IPS-15b (cell line): ENCODE measurements at regions not wholly inside any gene's neighbourhood (a gene's known extent, or its start where the extent isn't known, plus 50 kb on each side); places are given as distances from the start of the nearest gene placed in this dataset.

Experiments
- H3K27me3 ChIP-seq: one replicate; pipeline ENCODE4 v1.6.1; 2013; ENCODE audit warnings: low read length; ENCODE audit not compliant: control insufficient read depth, insufficient read depth
- H3K36me3 ChIP-seq: one replicate; pipeline ENCODE4 v1.6.1; 2013; ENCODE audit warnings: low read length; ENCODE audit not compliant: control insufficient read depth, insufficient read depth
- H3K4me1 ChIP-seq: one replicate; pipeline ENCODE4 v1.6.1; 2013; ENCODE audit warnings: mild to moderate bottlenecking, low read length; ENCODE audit not compliant: control insufficient read depth, insufficient read depth
- H3K4me3 ChIP-seq: one replicate; pipeline ENCODE4 v1.5.1; 2013; ENCODE audit warnings: low read depth, low read length
- H3K9ac ChIP-seq: one replicate; pipeline ENCODE4 v1.6.1; 2013; ENCODE audit warnings: low read depth, mild to moderate bottlenecking, low read length
- H3K9me3 ChIP-seq: one replicate; pipeline ENCODE4 v1.6.1; 2013; ENCODE audit warnings: mild to moderate bottlenecking, low read length; ENCODE audit not compliant: control insufficient read depth, insufficient read depth

DNA sequence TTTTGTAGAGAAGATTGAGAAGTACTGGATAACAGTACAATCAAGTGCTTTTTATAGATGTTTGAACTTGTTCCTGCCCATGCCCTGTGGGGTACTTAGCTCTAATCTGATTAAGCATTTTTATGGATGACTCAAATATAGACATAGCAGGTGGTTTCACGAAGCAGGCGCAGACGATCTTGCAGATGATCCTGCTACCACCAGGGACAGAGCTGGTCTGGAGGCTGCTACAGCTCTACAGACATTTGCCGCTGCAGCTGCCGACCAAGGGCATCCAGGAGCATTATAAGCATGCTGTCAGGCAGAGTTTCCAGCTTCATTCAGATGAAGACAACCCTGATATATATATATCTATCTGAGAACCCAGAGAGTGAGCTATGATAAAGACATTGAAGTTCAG lies 650.4 kb downstream of the NXPH1 start:
- Histone ChIP-seq H3K36me3 (no peaks in the 10 kb centered on the region), H3K9ac (no peak overlapping the region), H3K4me1 (peaks cover 4% of the 10 kb centered on the region), H3K9me3 (no peaks in the 10 kb centered on the region), H3K27me3 (no peaks in the 10 kb centered on the region), H3K4me3 (no peak overlapping the region)

DNA sequence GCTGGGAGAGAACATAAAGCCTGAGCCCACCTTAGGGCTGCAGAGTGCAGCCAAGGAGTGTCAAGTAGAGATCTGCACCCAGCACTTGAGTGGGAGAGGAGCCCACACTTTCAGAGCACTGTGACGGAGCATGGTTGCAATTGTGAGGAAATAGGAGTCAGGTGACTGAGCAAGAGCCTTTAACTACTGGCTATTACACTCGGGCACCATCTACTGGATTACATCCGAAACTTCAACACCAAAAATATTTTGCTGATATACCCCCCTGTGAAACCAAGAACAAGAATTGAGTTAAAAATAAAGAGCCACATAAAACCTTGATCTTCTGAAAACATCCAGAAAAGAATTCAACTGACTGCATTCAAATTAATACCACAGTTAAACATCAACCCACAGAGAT lies 657.9 kb downstream of the NXPH1 start:
- Histone ChIP-seq H3K9me3 (no peaks in the 10 kb centered on the region), H3K4me3 (no peak overlapping the region)

DNA sequence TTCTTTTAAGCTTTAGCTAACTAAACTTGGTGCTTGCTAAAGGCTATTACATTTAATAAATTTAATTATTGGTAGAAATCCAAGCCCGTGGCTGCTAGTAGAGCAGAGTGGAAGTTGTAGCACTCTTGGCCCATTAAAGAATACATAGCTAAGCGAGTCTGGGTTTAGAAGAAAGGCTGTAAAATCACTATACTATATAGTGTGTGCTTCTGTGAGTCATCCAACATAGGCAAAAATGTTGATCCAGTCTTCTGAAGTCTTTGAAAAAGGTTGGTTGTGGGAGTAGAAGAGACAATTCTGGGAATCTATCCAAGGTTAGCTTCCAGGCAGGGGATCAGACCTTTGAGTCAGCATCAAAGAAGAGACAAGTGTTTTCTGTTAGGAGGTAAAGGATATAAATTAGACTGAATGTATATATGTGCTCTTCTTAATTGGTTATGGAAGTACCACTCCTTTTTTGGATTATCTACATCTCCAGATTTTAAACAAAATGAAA lies 664.2 kb downstream of the NXPH1 start:
- H3K36me3 ChIP-seq: no peaks in the 10 kb centered on the region
- no peak overlapping the region for H3K9ac ChIP-seq
- no peaks in the 10 kb centered on the region for H3K4me1 ChIP-seq
- no peak overlapping the region for H3K4me3 ChIP-seq
- no peaks in the 10 kb centered on the region for H3K9me3 ChIP-seq
- no peaks in the 10 kb centered on the region for H3K27me3 ChIP-seq

More for the DNA sequence above, 657.9 kb downstream of the NXPH1 start:
- no peaks in the 10 kb centered on the region for H3K4me1 ChIP-seq
- no peaks in the 10 kb centered on the region for H3K27me3 ChIP-seq
- no peaks in the 10 kb centered on the region for H3K36me3 ChIP-seq
- H3K9ac ChIP-seq: no peak overlapping the region

DNA sequence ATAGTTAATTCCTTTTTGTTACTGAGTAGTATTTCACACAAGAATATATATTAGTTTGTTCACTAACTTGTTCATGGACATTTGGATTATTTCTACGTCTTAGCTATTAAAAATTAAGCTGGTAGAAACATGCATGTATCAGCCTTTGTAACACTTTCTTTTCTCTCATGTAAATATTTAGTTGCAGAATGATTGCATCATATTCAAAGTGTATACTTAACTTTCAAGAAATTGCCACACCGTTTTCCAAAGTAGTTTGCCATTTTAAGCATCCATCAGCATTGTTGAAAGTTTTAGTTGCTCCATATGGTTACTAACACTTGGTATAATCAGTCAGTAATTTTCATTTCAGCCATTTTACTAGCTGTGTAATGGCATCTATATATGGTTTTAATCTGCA lies 666.9 kb downstream of the NXPH1 start:
- Histone ChIP-seq H3K4me1 (no peaks in the 10 kb centered on the region), H3K4me3 (no peak overlapping the region), H3K9ac (no peak overlapping the region), H3K9me3 (no peaks in the 10 kb centered on the region), H3K27me3 (no peaks in the 10 kb centered on the region), H3K36me3 (no peaks in the 10 kb centered on the region)

DNA sequence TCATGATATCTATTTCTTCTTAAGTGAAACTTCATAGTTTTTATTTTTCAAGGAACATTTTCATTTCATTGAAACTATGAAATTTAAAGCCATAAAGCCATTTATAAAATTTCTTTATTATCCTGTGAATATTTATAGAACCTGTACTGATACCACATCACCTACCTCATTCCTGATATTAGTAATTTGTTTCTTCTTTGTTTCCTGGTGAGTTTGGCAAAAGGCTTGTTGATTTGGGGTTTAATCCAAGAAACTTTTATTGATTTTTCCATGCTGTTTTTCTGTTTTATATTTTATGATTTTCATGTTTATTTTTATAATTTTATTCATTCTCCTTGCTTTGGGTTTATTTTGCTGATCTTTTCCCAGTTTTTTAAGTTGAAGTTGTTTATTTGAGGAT lies 669.4 kb downstream of the NXPH1 start:
- Histone ChIP-seq H3K27me3 (no peaks in the 10 kb centered on the region), H3K9ac (no peak overlapping the region), H3K36me3 (no peaks in the 10 kb centered on the region), H3K9me3 (no peaks in the 10 kb centered on the region), H3K4me3 (no peak overlapping the region), H3K4me1 (no peaks in the 10 kb centered on the region)

DNA sequence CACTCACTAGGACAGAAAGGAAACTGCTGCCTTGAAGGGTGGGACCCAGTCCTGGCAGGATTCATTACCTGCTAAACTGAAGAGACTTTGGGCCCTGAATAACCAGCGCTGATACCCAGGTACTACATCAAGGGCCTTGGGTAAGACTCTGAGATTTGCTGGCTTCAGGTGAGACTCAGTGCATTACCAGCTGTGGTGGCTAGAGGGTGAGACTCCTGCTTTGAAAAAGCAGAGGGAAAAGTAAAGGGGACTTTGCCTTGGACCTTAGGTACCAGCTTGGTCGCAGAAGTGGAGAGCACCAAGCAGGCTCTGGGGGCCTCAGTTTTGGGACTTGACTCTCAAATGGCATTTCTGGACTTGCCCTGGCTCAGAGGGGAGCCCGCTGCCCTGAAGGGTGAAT lies 673.3 kb downstream of the NXPH1 start:
- no peaks in the 10 kb centered on the region for H3K27me3 ChIP-seq
- no peaks in the 10 kb centered on the region for H3K36me3 ChIP-seq
- no peak overlapping the region for H3K9ac ChIP-seq
- H3K4me1 ChIP-seq: no peaks in the 10 kb centered on the region
- no peaks in the 10 kb centered on the region for H3K9me3 ChIP-seq
- H3K4me3 ChIP-seq: no peak overlapping the region

DNA sequence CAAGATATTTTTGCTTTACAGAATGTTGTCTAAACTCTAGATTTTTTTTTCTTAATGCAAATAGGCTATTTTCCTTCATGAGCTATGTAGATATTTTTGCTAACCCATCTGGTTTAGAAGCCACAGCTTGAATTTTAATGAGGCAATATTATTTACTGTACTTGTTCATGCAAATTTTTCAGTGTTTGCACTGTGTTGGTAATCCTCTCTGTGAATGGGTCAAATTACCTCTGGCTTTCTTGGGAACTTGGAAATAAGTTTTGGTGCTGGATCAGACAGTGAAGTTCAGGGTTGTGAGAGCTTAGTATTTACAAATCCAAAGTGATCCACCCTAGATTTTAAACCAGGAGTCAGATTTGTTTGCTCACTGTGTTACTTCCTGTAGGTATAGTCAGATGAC lies 686.9 kb downstream of the NXPH1 start:
- Histone ChIP-seq H3K4me1 (no peaks in the 10 kb centered on the region), H3K9ac (no peak overlapping the region), H3K36me3 (no peaks in the 10 kb centered on the region), H3K4me3 (no peak overlapping the region), H3K27me3 (no peaks in the 10 kb centered on the region), H3K9me3 (no peaks in the 10 kb centered on the region)

DNA sequence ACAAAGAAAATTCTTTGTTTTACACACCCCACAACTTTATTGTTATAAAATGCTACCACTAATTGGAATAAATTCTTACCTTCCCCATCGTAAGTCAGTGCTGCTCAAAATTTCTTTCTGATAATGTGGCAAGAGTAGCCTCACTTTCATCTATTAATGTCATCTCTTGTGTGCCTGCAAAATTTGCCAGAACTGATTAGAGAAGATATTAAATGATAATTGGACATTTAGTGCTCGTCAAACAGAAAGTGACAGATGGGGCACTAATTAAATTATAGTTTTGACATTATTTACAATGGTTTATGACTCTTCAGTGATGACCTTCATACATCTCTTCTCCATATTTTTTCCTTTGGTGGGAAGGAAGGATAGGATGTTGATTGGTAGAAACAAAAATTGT lies 690.9 kb downstream of the NXPH1 start:
- no peaks in the 10 kb centered on the region for H3K36me3 ChIP-seq
- H3K27me3 ChIP-seq: no peaks in the 10 kb centered on the region
- no peaks in the 10 kb centered on the region for H3K4me1 ChIP-seq
- no peak overlapping the region for H3K9ac ChIP-seq
- no peak overlapping the region for H3K4me3 ChIP-seq
- no peaks in the 10 kb centered on the region for H3K9me3 ChIP-seq

DNA sequence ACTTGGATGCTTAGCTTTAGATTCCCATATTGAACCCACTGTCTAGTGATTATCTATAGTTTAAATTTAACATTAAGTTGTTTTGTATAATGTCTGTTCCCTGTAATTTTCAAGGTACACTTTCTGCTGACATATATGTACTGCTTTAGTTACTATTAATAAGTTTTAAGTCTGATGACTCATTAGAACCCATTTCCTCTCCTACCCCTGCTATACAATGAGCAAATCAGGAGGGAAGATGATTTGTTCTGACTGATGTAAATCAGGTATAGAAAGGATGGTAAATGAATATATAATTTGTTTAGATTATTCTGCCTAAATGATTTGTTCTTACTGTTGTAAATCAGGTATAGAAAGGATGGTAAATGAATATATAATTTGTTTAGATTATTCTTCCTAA lies 691.8 kb downstream of the NXPH1 start:
- Histone ChIP-seq H3K4me1 (no peaks in the 10 kb centered on the region), H3K36me3 (no peaks in the 10 kb centered on the region), H3K27me3 (no peaks in the 10 kb centered on the region), H3K9me3 (no peaks in the 10 kb centered on the region), H3K4me3 (no peak overlapping the region), H3K9ac (no peak overlapping the region)

DNA sequence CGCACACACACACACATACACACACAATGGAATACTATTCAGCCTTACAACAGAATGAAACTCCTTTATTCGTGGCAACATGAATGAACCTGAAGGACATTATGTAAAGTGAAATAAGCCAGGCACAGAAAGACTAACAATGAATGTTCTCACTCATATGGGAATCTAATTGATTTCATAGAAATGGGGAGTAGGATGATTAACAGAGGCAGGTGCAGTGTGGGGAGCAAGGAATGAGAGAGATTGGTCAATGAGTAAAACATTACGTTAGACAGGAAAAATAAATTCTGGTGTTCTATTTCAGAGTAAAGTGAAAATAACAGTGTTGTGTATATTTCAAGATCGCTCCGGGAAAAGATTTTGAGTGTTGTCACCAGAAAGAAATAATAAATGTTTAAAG lies 694.5 kb downstream of the NXPH1 start:
- H3K27me3 ChIP-seq: no peaks in the 10 kb centered on the region

DNA sequence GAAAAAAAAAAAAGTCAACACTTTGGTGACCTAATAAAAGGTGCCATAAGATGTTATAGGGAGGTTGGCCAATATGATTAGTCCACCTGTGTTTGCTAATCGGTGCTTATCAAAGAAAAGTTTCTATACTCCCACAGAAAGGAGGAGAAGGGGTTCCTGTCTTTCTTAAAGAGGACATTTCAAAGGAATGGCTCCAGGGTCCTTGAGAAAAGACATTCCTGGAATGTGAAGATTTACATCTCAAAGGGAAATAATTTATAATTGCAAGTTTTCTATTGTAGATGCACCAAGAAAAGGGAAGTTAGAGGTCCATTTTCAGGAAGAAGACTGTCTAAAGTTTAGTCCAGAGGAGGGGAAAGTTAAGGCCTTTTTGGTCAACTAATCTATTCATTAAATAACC lies 715.3 kb downstream of the NXPH1 start:
- no peaks in the 10 kb centered on the region for H3K36me3 ChIP-seq
- H3K4me1 ChIP-seq: peaks cover 9% of the 10 kb centered on the region
- no peak overlapping the region for H3K9ac ChIP-seq
- no peaks in the 10 kb centered on the region for H3K27me3 ChIP-seq
- H3K9me3 ChIP-seq: no peaks in the 10 kb centered on the region
- no peak overlapping the region for H3K4me3 ChIP-seq

More for the DNA sequence above, 694.5 kb downstream of the NXPH1 start:
- Histone ChIP-seq H3K9ac (no peak overlapping the region), H3K36me3 (no peaks in the 10 kb centered on the region), H3K9me3 (no peaks in the 10 kb centered on the region), H3K4me1 (no peaks in the 10 kb centered on the region), H3K4me3 (no peak overlapping the region)

DNA sequence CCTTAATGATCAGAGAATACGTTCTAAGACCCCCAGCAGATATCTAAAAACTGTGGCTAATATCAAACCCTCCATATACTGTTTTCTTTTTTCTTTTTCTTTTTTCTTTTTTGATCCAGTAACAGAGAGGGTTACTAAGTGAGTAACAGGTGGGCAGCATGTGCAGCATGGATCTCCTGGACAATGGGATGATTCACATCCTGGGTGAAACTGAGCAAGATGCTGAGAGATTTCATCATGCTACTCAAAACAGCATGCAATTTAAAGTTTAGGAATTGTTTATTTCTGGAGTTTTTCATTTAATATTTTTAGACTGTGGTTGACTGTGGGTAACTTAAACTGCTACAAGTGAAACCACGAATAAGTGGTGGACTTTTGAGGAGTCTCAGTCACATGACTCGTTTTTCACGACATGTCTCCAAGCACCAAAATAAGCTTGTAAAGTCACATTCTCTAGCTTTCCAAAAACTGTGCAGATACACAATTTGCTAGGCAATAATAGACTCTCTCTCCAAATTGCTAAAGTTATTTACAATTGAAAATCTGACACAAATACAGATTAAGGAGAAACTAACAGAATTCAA lies 716.2 kb downstream of the NXPH1 start:
- Histone ChIP-seq H3K36me3 (no peaks in the 10 kb centered on the region), H3K9me3 (no peaks in the 10 kb centered on the region), H3K9ac (no peak overlapping the region)

More for the DNA sequence above, 716.2 kb downstream of the NXPH1 start:
- H3K27me3 ChIP-seq: no peaks in the 10 kb centered on the region
- H3K4me1 ChIP-seq: peaks cover 4% of the 10 kb centered on the region
- H3K4me3 ChIP-seq: no peak overlapping the region
